Epithelial cell of esophagus (primary cell): ENCODE measurements at regions not wholly inside any gene's neighbourhood (a gene's known extent, or its start where the extent isn't known, plus 50 kb on each side); places are given as distances from the start of the nearest gene placed in this dataset.

ENCODE experiments used
- DNase-seq: peaks from one replicate; pipeline ENCODE4 v3.0.0; 2010; ENCODE audit warnings: low read depth
- H3K4me3 ChIP-seq: 2 replicates; pipeline ENCODE4 v1.5.1; 2011; ENCODE audit warnings: mild to moderate bottlenecking, low read length, control low read depth
- TF ChIP-seq, protein P1 (sequence below): IDR thresholded peaks from 2 replicates; pipeline ENCODE4 v1.5.1; 2011; ENCODE audit warnings: low read depth, mild to moderate bottlenecking, low read length, control low read depth, inconsistent platforms; ENCODE audit not compliant: insufficient read depth; ENCODE audit errors: missing control alignments

DNA sequence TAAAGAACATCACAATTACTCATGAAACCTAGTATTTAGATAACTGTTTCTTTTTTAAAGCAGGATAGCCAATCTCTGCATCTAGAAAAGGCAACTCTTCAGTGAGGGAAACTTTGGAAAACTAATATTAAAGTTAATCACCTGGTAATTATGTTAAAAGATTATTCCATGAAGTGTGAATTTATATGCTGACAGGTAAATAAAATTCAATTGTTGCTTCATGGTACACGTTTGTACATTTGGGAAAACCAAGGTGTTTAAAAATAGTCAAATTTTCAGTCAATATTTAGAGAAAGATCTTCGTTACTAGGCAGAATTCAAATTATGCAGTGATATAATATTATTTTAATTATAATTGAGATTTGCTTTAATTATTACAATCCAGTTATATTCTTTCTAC is 100.1 kb upstream of the LRFN5 start:
- H3K4me3 ChIP-seq, result no peak overlapping the region
- DNase-seq, result no peak
- TF ChIP-seq, protein P1, sequence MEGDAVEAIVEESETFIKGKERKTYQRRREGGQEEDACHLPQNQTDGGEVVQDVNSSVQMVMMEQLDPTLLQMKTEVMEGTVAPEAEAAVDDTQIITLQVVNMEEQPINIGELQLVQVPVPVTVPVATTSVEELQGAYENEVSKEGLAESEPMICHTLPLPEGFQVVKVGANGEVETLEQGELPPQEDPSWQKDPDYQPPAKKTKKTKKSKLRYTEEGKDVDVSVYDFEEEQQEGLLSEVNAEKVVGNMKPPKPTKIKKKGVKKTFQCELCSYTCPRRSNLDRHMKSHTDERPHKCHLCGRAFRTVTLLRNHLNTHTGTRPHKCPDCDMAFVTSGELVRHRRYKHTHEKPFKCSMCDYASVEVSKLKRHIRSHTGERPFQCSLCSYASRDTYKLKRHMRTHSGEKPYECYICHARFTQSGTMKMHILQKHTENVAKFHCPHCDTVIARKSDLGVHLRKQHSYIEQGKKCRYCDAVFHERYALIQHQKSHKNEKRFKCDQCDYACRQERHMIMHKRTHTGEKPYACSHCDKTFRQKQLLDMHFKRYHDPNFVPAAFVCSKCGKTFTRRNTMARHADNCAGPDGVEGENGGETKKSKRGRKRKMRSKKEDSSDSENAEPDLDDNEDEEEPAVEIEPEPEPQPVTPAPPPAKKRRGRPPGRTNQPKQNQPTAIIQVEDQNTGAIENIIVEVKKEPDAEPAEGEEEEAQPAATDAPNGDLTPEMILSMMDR, result no peak

DNA sequence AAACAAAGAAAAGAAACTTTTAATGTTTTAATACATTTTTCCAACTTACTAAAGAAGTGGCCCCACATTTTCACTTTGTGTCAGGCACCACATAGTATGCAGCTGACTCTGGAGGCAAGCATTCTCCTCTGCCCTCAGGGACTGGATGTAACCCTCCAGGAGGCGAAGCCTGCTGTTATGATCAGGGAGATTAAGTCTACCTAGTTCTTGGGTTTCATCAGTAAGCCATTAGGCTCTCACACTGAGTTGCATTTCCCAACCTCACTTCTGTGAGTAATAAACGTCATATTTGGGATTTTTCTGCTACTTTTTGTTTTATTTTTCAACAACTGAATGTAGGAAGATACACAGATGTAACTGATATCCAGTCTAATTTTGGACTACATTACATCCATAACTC is 101.2 kb upstream of the LRFN5 start:
- TF ChIP-seq, protein P1, result no peak
- no peak overlapping the region for H3K4me3 ChIP-seq
- DNase-seq, result no peak

DNA sequence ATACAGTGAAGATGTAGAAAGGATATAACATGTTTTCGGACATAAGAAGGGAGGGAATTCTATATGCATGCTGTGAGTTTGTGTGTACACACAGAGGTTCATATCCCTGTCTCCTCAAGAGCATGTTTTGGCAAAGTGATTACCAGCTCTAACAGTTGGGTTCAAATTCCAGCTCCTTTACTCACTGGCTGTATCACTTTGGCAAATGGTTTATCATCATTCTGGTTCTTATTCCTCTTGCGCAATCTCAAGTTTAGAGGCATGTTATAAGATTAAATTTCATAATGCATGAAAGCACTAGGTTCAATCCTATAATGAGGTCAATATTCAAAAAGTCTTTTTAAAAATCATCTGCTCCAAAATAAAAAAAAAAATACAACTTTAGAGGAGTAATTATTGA is 107.7 kb upstream of the LRFN5 start:
- TF ChIP-seq, protein P1, result no peak
- DNase-seq, result peak; percentile 81
- H3K4me3 ChIP-seq, result no peak overlapping the region

DNA sequence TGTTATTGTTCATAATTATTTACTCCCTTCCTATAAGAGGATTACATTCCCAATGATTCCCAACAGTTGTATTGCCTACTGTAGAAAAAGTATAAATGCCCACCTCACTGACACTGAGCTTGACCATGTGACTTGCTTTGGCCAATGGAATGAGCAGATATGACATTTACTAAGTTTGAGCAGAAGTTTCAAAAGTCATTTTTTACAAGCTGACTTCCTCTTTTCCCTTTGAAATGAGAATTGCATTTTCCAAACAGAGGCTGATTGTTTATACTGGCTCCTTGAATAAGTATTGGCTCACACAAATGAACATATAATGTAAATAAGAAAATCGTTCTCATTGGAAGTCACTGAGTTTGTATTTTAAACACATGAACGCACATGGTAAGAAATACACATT is 116.4 kb upstream of the LRFN5 start:
- H3K4me3 ChIP-seq, result no peak overlapping the region
- DNase-seq, result no peak
- TF ChIP-seq, protein P1, result no peak

DNA sequence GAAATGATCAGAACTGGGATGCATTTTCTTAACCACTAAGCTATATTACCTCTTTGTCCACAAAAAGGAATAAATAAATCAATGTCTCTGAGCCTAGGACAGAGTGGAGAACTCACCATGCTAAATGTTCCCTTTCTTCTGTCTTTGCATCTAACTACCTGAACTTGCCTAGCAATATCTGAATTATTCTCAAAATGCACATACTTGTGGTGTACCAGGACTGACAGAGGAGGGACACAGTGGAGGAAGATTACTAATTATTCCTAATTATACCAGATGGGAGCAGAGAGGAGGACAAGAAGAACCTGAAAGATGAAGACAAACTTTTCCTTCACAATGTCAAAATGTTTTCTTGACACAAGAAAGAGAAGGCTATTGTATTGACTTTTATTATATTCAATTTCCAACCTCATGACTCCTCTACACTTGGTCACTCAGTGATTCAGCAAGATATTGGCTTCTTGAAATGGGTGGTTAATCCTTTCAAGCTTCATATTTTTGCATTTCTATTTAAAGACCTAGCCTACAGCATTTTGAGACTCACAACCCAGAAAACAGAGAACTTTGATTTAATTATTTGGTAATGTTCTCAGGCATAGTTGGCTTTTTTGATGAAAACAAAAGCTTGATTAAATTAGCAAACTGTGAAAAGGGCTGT is 117.2 kb upstream of the LRFN5 start:
- DNase-seq, result no peak
- TF ChIP-seq, protein P1, result no peak
- H3K4me3 ChIP-seq, result no peak overlapping the region

DNA sequence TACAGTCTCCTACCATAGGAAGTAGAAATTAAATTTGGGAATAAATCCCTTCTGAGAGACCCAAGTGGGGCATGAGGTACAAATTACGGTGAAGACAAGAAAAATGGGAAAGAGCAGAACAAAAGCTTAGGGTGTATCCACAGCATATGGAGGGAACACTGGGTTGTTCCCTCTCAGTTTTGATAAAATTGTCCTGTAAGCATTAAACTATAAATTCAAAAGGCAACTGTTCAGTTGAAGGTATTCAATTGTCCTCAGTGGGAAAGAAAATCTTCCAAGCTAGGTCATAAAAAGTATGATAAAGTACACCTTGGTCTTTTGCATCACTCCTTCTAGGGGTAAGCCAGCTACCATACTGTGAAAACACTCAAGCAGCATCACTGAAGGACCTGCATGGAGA is 118.3 kb upstream of the LRFN5 start:
- no peak for DNase-seq
- H3K4me3 ChIP-seq, result no peak overlapping the region
- TF ChIP-seq, protein P1, result no peak

DNA sequence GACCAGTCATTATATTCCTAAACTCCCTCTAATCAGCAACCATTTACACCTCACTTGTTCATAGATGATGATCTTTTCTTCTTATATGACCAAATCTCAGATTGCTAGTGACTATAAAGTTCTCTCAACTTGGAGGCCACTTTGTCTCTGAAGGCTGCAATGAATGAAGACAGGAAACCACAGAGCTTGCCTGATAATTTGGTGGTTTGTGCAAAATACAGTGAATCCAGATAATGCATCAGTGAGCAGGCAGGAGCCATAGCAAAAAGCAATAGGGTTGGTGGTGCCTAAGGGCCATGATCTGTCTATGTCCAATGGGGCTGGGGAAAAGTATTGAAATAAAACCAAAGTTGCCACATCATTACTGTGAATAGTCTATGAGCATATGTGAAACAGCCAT is 123.8 kb upstream of the LRFN5 start:
- TF ChIP-seq, protein P1, result no peak
- H3K4me3 ChIP-seq, result no peak overlapping the region
- DNase-seq, result no peak
